VCaP (cell line): ENCODE measurements at regions not wholly inside any gene's neighbourhood (a gene's known extent, or its start where the extent isn't known, plus 50 kb on each side); places are given as distances from the start of the nearest gene placed in this dataset.
"Not testable (repeated sequence)": the region's sequence is repeated elsewhere in the genome, so short reads cannot be mapped to it uniquely, and the experiment has no call there.

Experiments
- H3K27ac ChIP-seq: fragments of 450-650 bp; 2 replicates; pipeline ENCODE4 v1.5.1; 2017
- CTCF ChIP-seq: fragments of 450-650 bp; conservative IDR thresholded peaks from 2 replicates; pipeline ENCODE4 v1.5.1; 2017; ENCODE audit warnings: mild to moderate bottlenecking, moderate library complexity

GRCh38 chrX:40788698-40789097, 53.4 kb upstream of the MED14 start:
- H3K27ac ChIP-seq = not testable (repeated sequence)

- no peak for TF ChIP-seq CTCF
- no peak overlapping the region for H3K27ac ChIP-seq
Measured at GRCh38 chrX:40792433-40792832, 57.1 kb upstream of the MED14 start.

- H3K27ac ChIP-seq = not testable (repeated sequence)
Measured at GRCh38 chrX:40794829-40795130, 59.4 kb upstream of the MED14 start.

- not testable (repeated sequence) for H3K27ac ChIP-seq
Measured at GRCh38 chrX:40799745-40800144, 64.4 kb upstream of the MED14 start.

GRCh38 chrX:40805404-40805803, 70.1 kb upstream of the MED14 start:
- no peak overlapping the region for H3K27ac ChIP-seq
- TF ChIP-seq CTCF = no peak

GRCh38 chrX:40806513-40807220, 71.3 kb upstream of the MED14 start:
- H3K27ac ChIP-seq = no peak overlapping the region
- no peak for TF ChIP-seq CTCF

GRCh38 chrX:40807384-40807783, 72.0 kb upstream of the MED14 start:
- no peak for TF ChIP-seq CTCF
- no peak overlapping the region for H3K27ac ChIP-seq

- TF ChIP-seq CTCF = no peak
- H3K27ac ChIP-seq = no peak overlapping the region
Measured at GRCh38 chrX:40808203-40808602, 72.9 kb upstream of the MED14 start.

- H3K27ac ChIP-seq = no peak overlapping the region
- TF ChIP-seq CTCF = no peak
Measured at GRCh38 chrX:40809210-40809609, 73.9 kb upstream of the MED14 start.

GRCh38 chrX:40815045-40815444, 79.7 kb upstream of the MED14 start:
- not testable (repeated sequence) for H3K27ac ChIP-seq
